HepG2 (cell line): ENCODE measurements at regions not wholly inside any gene's neighbourhood (a gene's known extent, or its start where the extent isn't known, plus 50 kb on each side); places are given as distances from the start of the nearest gene placed in this dataset.
A peak's percentile ranks its signal among the peaks of the same experiment; 100 is the strongest.

Experiments
- ATAC-seq: fragments of 200-7000 bp; cut with Tn5 transposase; 3 replicates; pipeline ENCODE4 v1.9.1; 2020; ENCODE audit warnings: mild to moderate bottlenecking, moderate library complexity
- BruUV-seq: library from RNA; stranded (reverse); fragments of 400-500 nt; replicated peaks from 2 replicates; lab custom pipeline; 2021; lab: Mats Ljungman, UMichigan
- CTCF ChIA-PET: fragments of 300-600 bp; formaldehyde crosslinking; extraction: SDS; loops from one replicate; lab custom pipeline; 2021; ENCODE audit warnings: low total read pairs, inconsistent platforms, low intra/inter-chr PET ratio; lab: Yijun Ruan, JAX
- POLR2A ChIA-PET: fragments of 350-600 bp; sonication (Branson Sonifier 250); formaldehyde crosslinking; loops from one replicate; lab custom pipeline; 2020; ENCODE audit warnings: antibody characterized with exemption, inconsistent platforms; lab: Yijun Ruan, JAX
- DNase-seq: peaks from one replicate; pipeline ENCODE4 v3.0.0-alpha.2; 2015; ENCODE audit warnings: low spot score
- FAIRE-seq: peaks from 3 replicates; lab custom pipeline; 2011; peaks lifted over from hg19 to GRCh38; lab: Jason Lieb, UNC
- H2AFZ ChIP-seq: one replicate; pipeline ENCODE4 v1.6.1; 2011; ENCODE audit warnings: low read length, inconsistent platforms
- H3K27ac ChIP-seq: fragments of 300-600 bp; 3 replicates; pipeline ENCODE4 v1.8.0; 2011; ENCODE audit warnings: mixed run types, mild to moderate bottlenecking, mixed read lengths, low read length, inconsistent platforms; ENCODE audit not compliant: insufficient read depth; ENCODE audit errors: extremely low read length
- H3K27me3 ChIP-seq, 2 experiments: fragments of 200-600 bp in 1 of 2; 2 replicates in 1 of 2; 3 replicates in 1 of 2; pipeline versions ENCODE4 v1.6.0 to v1.8.0; 2011; ENCODE audit warnings: low read length in 2 of 2, mild to moderate bottlenecking in 2 of 2, moderate library complexity in 2 of 2, inconsistent platforms in 1 of 2; ENCODE audit not compliant: insufficient read depth in 2 of 2, control insufficient read depth in 1 of 2
- H3K36me3 ChIP-seq, 2 experiments: fragments of 200-600 bp in 1 of 2; replicated peaks in 1 of 2; 2 replicates in 1 of 2; 3 replicates in 1 of 2; pipeline versions ENCODE4 v1.5.1 to v1.8.0; 2011; ENCODE audit warnings: low read length in 2 of 2, inconsistent platforms in 1 of 2; ENCODE audit not compliant: insufficient read depth in 2 of 2, control insufficient read depth in 1 of 2
- H3K4me1 ChIP-seq: 2 replicates; pipeline ENCODE4 v1.5.1; 2012; ENCODE audit warnings: low read length, inconsistent platforms; ENCODE audit not compliant: insufficient read depth
- H3K4me2 ChIP-seq: 2 replicates; pipeline ENCODE4 v1.6.0; 2011; ENCODE audit warnings: low read depth, low read length, inconsistent platforms
- H3K4me3 ChIP-seq, 3 experiments: fragments of 200-600 bp in 1 of 3; sonication (generic), shearing (Covaris generic) in 1 of 3; replicated peaks in 1 of 3; 2 replicates each; pipeline ENCODE4 v1.5.1; 2011 to 2016; ENCODE audit warnings: low read length in 3 of 3, inconsistent platforms in 2 of 3, low read depth in 2 of 3, mild to moderate bottlenecking in 2 of 3, control low read depth in 1 of 3, mixed read lengths in 1 of 3; ENCODE audit not compliant: insufficient read depth in 1 of 3
- H3K79me2 ChIP-seq: one replicate; pipeline ENCODE4 v1.6.1; 2011; ENCODE audit warnings: low read length, inconsistent platforms; ENCODE audit not compliant: insufficient read depth
- H3K9ac ChIP-seq: 2 replicates; pipeline ENCODE4 v1.6.0; 2011; ENCODE audit warnings: mild to moderate bottlenecking, low read depth, low read length, inconsistent platforms; ENCODE audit not compliant: insufficient read depth
- H3K9me3 ChIP-seq: 2 replicates; pipeline ENCODE4 v1.5.1; 2012; ENCODE audit warnings: mild to moderate bottlenecking, low read length
- H4K20me1 ChIP-seq: 2 replicates; pipeline ENCODE4 v1.6.0; 2011; ENCODE audit warnings: inconsistent platforms, mild to moderate bottlenecking, low read length, moderate library complexity; ENCODE audit not compliant: insufficient read depth
- MIER2 ChIP-seq: IDR thresholded peaks from 2 replicates; pipeline ENCODE4 v1.6.1; 2016; ENCODE audit warnings: missing biosample characterization, missing genetic modification reagents
- ZNF773 ChIP-seq: sonication (generic); formaldehyde crosslinking; IDR thresholded peaks from 2 replicates; pipeline ENCODE4 v1.4.0; 2020; ENCODE audit warnings: missing genetic modification reagents, borderline replicate concordance
- WGBS: methylation state at CpG from one replicate; pipeline ENCODE4 v1.1.6; 2017; ENCODE audit warnings: low lambda C conversion rate; 5-methylcytosine and 5-hydroxymethylcytosine counted together
- in situ Hi-C: cut with HindIII; loops from 2 replicates; pipeline ENCODE4 v1.10.0; 2017; ENCODE audit warnings: low pct_unique_long_range_greater_than_20kb; ENCODE audit not compliant: extremely low pct_ligation_motif_present
- intact Hi-C: fragments of 100-400 bp; cut with micrococcal nuclease; formaldehyde crosslinking; loops from one replicate; pipeline ENCODE4 v1.10.0; 2022; ENCODE audit not compliant: unreplicated experiment

- no peak overlapping the region for H3K4me2 ChIP-seq
- 0 out of 5 replicates have a peak, but pooled peaks cover 0 to 4% of the 10 kb centered on the region in 2 experiments for H3K27me3 ChIP-seq
- no peak overlapping the region for H3K9ac ChIP-seq
- FAIRE-seq = no peak
- H3K79me2 ChIP-seq = no peaks in the 10 kb centered on the region
- no peak overlapping the region for H3K4me3 ChIP-seq
- H3K4me1 ChIP-seq = no peaks in the 10 kb centered on the region
- ATAC-seq = no peak
- CTCF ChIA-PET = no interaction called here
- H3K9me3 ChIP-seq = no peaks in the 10 kb centered on the region
- POLR2A ChIA-PET = no interaction called here
- H3K36me3 ChIP-seq = no peaks in the 10 kb centered on the region
- DNase-seq = no peak
- intact Hi-C loops = no loop called here
- TF ChIP-seq ZNF773 = no peak
- TF ChIP-seq, all 625 proteins: peak for 0
- in situ Hi-C loops = no loop called here
- 49% methylated on average over 5 of the region's 8 CpGs for WGBS
- H3K27ac ChIP-seq = no peak overlapping the region
- no TSS peak for BruUV-seq
- no peak overlapping the region for H2AFZ ChIP-seq
- H4K20me1 ChIP-seq = no peaks in the 10 kb centered on the region
These were observed 119.3 kb downstream of the C5orf15 start for GRCh38 chr5:133849116-133849515.

- WGBS = 34% methylated on average over 5 of the region's 7 CpGs
- intact Hi-C loops = no loop called here
- Histone ChIP-seq H4K20me1 (no peaks in the 10 kb centered on the region), H3K27me3 (0 out of 5 replicates have a peak, but pooled peaks cover 0 to 4% of the 10 kb centered on the region in 2 experiments), H3K9ac (no peak overlapping the region), H3K4me3 (no peak overlapping the region), H3K36me3 (no peaks in the 10 kb centered on the region), H2AFZ (no peak overlapping the region), H3K4me1 (no peaks in the 10 kb centered on the region), H3K79me2 (no peaks in the 10 kb centered on the region), H3K9me3 (no peaks in the 10 kb centered on the region), H3K4me2 (no peak overlapping the region), H3K27ac (no peak overlapping the region)
- DNase-seq (peak; percentile 20), FAIRE-seq (no peak), ATAC-seq (peak; percentile 38; the same call in 1 of the 3 replicates)
- no TSS peak for BruUV-seq
- TF ChIP-seq MIER2 (CRISPR knock-in tag) = no peak
- in situ Hi-C loops = no loop called here
- ChIA-PET CTCF (no interaction called here), POLR2A (no interaction called here)
These were observed 120.0 kb downstream of the C5orf15 start for GRCh38 chr5:133848341-133848811.
